ENCODE measurements at regions not wholly inside any gene's neighbourhood (a gene's known extent, or its start where the extent isn't known, plus 50 kb on each side); places are given as distances from the start of the nearest gene placed in this dataset.

GRCh38 chr2:12657560-12657959, 59.2 kb upstream of the TRIB2 start:
- no peak for FAIRE-seq

GRCh38 chr2:12658310-12658945, 58.3 kb upstream of the TRIB2 start:
- FAIRE-seq, result no peak

GRCh38 chr2:12661489-12661888, 55.2 kb upstream of the TRIB2 start:
- FAIRE-seq, result no peak

GRCh38 chr2:12663306-12664037, 53.3 kb upstream of the TRIB2 start:
- FAIRE-seq, result no peak

- no peak for FAIRE-seq
These were observed 51.4 kb upstream of the TRIB2 start for GRCh38 chr2:12665334-12665733.

GRCh38 chr2:12666445-12666844, 50.3 kb upstream of the TRIB2 start:
- no peak for FAIRE-seq

Measured in endometrium (tissue), 2 donors.